Erythroblast (primary cell): ENCODE measurements at regions not wholly inside any gene's neighbourhood (a gene's known extent, or its start where the extent isn't known, plus 50 kb on each side); places are given as distances from the start of the nearest gene placed in this dataset.
"Not testable (repeated sequence)": the region's sequence is repeated elsewhere in the genome, so short reads cannot be mapped to it uniquely, and the experiment has no call there.

Experiments
- GATA1 ChIP-seq: IDR thresholded peaks from 2 replicates; pipeline ENCODE4 v1.6.1; 2011; ENCODE audit warnings: low read depth, mild to moderate bottlenecking, control low read depth, low read length, moderate library complexity
- POLR2A ChIP-seq: IDR thresholded peaks from 2 replicates; pipeline ENCODE4 v1.6.1; 2011; ENCODE audit warnings: mild to moderate bottlenecking, low read length

DNA sequence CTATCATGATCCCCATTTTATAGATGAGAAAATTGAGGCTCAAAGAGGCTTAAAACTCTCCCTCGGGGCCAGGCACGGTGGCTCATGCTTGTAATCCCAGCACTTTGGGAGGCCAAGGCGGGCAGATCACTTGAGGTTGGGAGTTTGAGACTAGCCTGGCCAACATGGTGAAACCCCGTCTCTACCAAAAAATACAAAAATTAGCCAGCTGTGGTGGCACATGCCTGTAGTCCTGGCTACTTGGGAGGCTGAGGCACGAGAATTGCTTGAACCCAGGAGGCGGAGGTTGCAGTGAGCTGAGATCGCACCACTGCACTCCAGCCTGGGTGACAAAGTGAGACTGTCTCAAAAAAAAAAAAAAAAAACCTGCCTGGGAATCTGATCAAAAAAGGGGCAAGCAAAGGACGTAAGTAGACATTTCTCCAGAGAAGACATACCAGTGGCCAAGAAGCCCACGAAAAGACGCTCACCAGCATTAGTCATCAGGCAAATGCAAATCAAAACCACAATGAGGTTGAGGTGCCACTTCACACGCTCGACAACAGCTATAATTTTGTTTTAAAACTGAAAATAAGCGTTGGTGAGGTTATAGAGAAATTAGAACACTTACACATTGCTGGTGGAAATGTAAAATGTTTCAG, 115.1 kb upstream of the TNRC6C start:
- TF ChIP-seq POLR2A, GATA1: not testable (repeated sequence)
